ENCODE measurements at regions not wholly inside any gene's neighbourhood (a gene's known extent, or its start where the extent isn't known, plus 50 kb on each side); places are given as distances from the start of the nearest gene placed in this dataset.
A peak's percentile ranks its signal among the peaks of the same experiment; 100 is the strongest.

GRCh38 chr1:56331207-56331891 lies 248.0 kb downstream of the PLPP3 start:
- H4K20me1 ChIP-seq (ENCODE audit: insufficient read depth, low read length), result no peaks in the 10 kb centered on the region
- no peak overlapping the region for H2AFZ ChIP-seq (ENCODE audit: low read length)
- H3K9me3 ChIP-seq (ENCODE audit: low read length), result no peaks in the 10 kb centered on the region
- H3K4me2 ChIP-seq (ENCODE audit: low read depth, low read length), result peak overlapping the region; percentile 65
- H3K27me3 ChIP-seq (ENCODE audit: control insufficient read depth in 1 of 2, insufficient read depth in 2 of 2, low read length in 2 of 2), result no peaks in the 10 kb centered on the region
- H3K79me2 ChIP-seq (ENCODE audit: insufficient read depth, low read length), result no peaks in the 10 kb centered on the region
- in situ Hi-C loops (cut with HindIII; ENCODE audit: extremely low pct_ligation_motif_present, low pct_unique_long_range_greater_than_20kb), result no loop called here
- POLR2A ChIA-PET, result interaction anchor here (0.7 to 2.4 kb wide), 19 partner anchors 12 to 902 kb away, joined by 3 to 18 read pairs (median 5); partner anchors contain the start of gene PLPP3
- H3K27ac ChIP-seq (ENCODE audit: extremely low read length, insufficient read depth, low read length), result peak overlapping the region; percentile 85
- peak overlapping the region in 2 of 3 experiments; percentile 4 to 47; a peak in 3 of 6 replicates for H3K4me3 ChIP-seq (replicated peaks in 1 of 3; ENCODE audit: insufficient read depth in 1 of 3, low read depth in 2 of 3, low read length in 3 of 3)
- no peak for FAIRE-seq
- no peaks in the 10 kb centered on the region for H3K36me3 ChIP-seq (replicated peaks in 1 of 2; ENCODE audit: control insufficient read depth in 1 of 2, insufficient read depth in 2 of 2, low read length in 2 of 2)
- peak; percentile 47 for DNase-seq (ENCODE audit: low spot score)
- ATAC-seq, result peak; percentile 70
- WGBS (ENCODE audit: low lambda C conversion rate), result 8% methylated on average over 2 of the region's 2 CpGs
- TSS peak; percentile 94 for BruUV-seq (replicated peaks)
- H3K4me1 ChIP-seq (ENCODE audit: insufficient read depth, low read length), result peaks cover 39% of the 10 kb centered on the region
- CTCF ChIA-PET (ENCODE audit: low intra/inter-chr PET ratio, low total read pairs), result no interaction called here
- intact Hi-C loops (cut with micrococcal nuclease; ENCODE audit: unreplicated experiment), result loop anchor here (10.0 kb wide), 1 partner anchor 173 kb away; no protein-coding TSS in a partner anchor
- peak overlapping the region; percentile 46 for H3K9ac ChIP-seq (ENCODE audit: insufficient read depth, low read depth, low read length)
- TF ChIP-seq, protein P1, sequence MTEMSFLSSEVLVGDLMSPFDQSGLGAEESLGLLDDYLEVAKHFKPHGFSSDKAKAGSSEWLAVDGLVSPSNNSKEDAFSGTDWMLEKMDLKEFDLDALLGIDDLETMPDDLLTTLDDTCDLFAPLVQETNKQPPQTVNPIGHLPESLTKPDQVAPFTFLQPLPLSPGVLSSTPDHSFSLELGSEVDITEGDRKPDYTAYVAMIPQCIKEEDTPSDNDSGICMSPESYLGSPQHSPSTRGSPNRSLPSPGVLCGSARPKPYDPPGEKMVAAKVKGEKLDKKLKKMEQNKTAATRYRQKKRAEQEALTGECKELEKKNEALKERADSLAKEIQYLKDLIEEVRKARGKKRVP (CRISPR knock-in tag; IDR thresholded peaks at IDR 0.05), result 0 out of 4 replicates have a peak, but pooled peaks of 1 of the 2 experiments have one; percentile 42
- TF ChIP-seq, protein P2, sequence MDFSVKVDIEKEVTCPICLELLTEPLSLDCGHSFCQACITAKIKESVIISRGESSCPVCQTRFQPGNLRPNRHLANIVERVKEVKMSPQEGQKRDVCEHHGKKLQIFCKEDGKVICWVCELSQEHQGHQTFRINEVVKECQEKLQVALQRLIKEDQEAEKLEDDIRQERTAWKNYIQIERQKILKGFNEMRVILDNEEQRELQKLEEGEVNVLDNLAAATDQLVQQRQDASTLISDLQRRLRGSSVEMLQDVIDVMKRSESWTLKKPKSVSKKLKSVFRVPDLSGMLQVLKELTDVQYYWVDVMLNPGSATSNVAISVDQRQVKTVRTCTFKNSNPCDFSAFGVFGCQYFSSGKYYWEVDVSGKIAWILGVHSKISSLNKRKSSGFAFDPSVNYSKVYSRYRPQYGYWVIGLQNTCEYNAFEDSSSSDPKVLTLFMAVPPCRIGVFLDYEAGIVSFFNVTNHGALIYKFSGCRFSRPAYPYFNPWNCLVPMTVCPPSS (IDR thresholded peaks at IDR 0.05), result no peak
- TF ChIP-seq HOXA3 (CRISPR knock-in tag; IDR thresholded peaks at IDR 0.05) (no peak), ZNF614 (CRISPR knock-in tag; IDR thresholded peaks at IDR 0.05; ENCODE audit: borderline replicate concordance) (peak; percentile 13; the same call in 1 of the 2 replicates), ZNF674 (CRISPR knock-in tag; IDR thresholded peaks at IDR 0.05; ENCODE audit: low read depth) (no peak), ZNF263 (CRISPR knock-in tag; IDR thresholded peaks at IDR 0.05) (peak; percentile 88), ZNF709 (CRISPR knock-in tag; IDR thresholded peaks at IDR 0.05) (0 out of 2 replicates have a peak, but pooled peaks have one; percentile 19), ELF3 (CRISPR knock-in tag; IDR thresholded peaks at IDR 0.05) (0 out of 2 replicates have a peak, but pooled peaks have one; percentile 15), SIX1 (CRISPR knock-in tag; IDR thresholded peaks at IDR 0.05; ENCODE audit: borderline replicate concordance) (peak; percentile 73; the same call in 1 of the 2 replicates), SOX13 (IDR thresholded peaks at IDR 0.05) (no peak), SOX13 (CRISPR knock-in tag; conservative IDR thresholded peaks at IDR 0.05 in 1 of 2, IDR thresholded peaks at IDR 0.05 in 1 of 2) (peak in 1 of 2 experiments; percentile 54; a peak in 1 of 4 replicates), ZNF841 (CRISPR knock-in tag; IDR thresholded peaks at IDR 0.05; ENCODE audit: borderline replicate concordance) (no peak), TMF1 (CRISPR knock-in tag; IDR thresholded peaks at IDR 0.05; ENCODE audit: low read depth) (no peak), KIAA2018 (CRISPR knock-in tag; IDR thresholded peaks at IDR 0.05; ENCODE audit: borderline replicate concordance) (no peak)
